ENCODE measurements at regions not wholly inside any gene's neighbourhood (a gene's known extent, or its start where the extent isn't known, plus 50 kb on each side); places are given as distances from the start of the nearest gene placed in this dataset.
A peak's percentile ranks its signal among the peaks of the same experiment; 100 is the strongest.

DNA sequence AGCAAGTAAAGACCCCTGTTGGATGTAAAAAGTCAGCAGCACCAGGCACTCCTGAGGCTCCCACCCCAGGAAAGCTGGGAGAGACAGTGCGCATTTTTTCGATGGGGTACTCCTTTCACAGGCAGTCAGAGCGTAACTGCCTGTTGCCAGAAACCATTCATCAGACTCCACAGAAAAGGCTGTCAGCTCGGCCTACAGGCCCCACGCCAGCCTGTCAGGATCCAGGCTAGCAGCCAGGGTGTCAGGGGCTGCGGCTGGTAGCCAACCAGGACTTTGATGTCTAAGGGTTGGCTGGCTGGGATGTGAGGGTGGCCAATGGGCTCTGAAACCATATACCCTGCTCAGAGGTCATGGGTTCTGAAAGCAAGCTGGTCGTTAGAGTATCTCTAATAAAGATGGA lies 164.5 kb downstream of the WNT5A start (continued):
- no peak for TF ChIP-seq RBM22 (IDR thresholded peaks at IDR 0.05; ENCODE audit: low read depth, low read length, poor library complexity, severe bottlenecking)
- TF ChIP-seq STAT6 (CRISPR knock-in tag; IDR thresholded peaks at IDR 0.05): no peak

DNA sequence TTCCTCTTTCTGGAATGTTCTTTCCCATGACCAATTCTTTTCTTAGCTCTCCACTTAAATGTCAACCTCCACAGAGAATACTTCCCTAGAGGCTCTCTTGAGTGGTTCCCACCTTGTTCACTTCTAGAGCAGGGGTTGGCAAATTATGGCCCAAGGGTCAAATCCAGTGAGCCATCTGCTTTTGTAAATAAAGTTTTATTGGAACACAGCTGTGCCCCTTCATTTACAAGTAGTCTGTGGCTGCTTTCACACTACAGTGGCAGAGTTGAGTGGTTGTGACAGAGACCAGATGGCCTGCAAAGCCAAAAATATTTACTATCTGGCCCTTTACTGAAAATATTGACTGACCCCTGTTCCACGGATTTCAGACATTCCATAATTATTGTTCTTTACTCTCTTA lies 166.2 kb downstream of the WNT5A start:
- H3K27me3 ChIP-seq (ENCODE audit: control insufficient read depth in 2 of 2, insufficient read depth in 2 of 2, low read length in 2 of 2): no peaks in the 10 kb centered on the region
- H4K20me1 ChIP-seq (replicated peaks; ENCODE audit: control insufficient read depth, insufficient read depth, low read length): no peaks in the 10 kb centered on the region
- FAIRE-seq (no peak), ATAC-seq (no peak), DNase-seq (ENCODE audit: extremely low read depth in 1 of 4, low spot score in 3 of 4) (no peak)
- 0% methylated on average over 1 of the region's 1 CpG for WGBS (ENCODE audit: insufficient coverage, low coverage, missing lambda C conversion rate)
- CTCF ChIA-PET (ENCODE audit: low intra/inter-chr PET ratio): no interaction called here
- in situ Hi-C loops (cut with MboI): no loop called here
- H3K4me1 ChIP-seq (replicated peaks in 1 of 2; ENCODE audit: control insufficient read depth in 2 of 2, insufficient read depth in 2 of 2, low read length in 2 of 2): no peaks in the 10 kb centered on the region
- H3K9ac ChIP-seq (ENCODE audit: insufficient read depth in 1 of 2, low read depth in 2 of 2, low read length in 2 of 2): no peak overlapping the region
- no peak overlapping the region for H3K27ac ChIP-seq (ENCODE audit: extremely low read depth, low read depth, low read length)
- BruUV-seq (replicated peaks): no TSS peak
- H3K9me1 ChIP-seq (ENCODE audit: control insufficient read depth, insufficient read depth, low read length): no peaks in the 10 kb centered on the region
- no peaks in the 10 kb centered on the region for H3K79me2 ChIP-seq (ENCODE audit: control insufficient read depth, insufficient read depth, low read length)
- H2AFZ ChIP-seq (ENCODE audit: low read depth, low read length): no peak overlapping the region
- H3K36me3 ChIP-seq (ENCODE audit: control insufficient read depth, insufficient read depth, low read length): no peaks in the 10 kb centered on the region
- POLR2A ChIA-PET: no interaction called here
- TF ChIP-seq, protein P1, sequence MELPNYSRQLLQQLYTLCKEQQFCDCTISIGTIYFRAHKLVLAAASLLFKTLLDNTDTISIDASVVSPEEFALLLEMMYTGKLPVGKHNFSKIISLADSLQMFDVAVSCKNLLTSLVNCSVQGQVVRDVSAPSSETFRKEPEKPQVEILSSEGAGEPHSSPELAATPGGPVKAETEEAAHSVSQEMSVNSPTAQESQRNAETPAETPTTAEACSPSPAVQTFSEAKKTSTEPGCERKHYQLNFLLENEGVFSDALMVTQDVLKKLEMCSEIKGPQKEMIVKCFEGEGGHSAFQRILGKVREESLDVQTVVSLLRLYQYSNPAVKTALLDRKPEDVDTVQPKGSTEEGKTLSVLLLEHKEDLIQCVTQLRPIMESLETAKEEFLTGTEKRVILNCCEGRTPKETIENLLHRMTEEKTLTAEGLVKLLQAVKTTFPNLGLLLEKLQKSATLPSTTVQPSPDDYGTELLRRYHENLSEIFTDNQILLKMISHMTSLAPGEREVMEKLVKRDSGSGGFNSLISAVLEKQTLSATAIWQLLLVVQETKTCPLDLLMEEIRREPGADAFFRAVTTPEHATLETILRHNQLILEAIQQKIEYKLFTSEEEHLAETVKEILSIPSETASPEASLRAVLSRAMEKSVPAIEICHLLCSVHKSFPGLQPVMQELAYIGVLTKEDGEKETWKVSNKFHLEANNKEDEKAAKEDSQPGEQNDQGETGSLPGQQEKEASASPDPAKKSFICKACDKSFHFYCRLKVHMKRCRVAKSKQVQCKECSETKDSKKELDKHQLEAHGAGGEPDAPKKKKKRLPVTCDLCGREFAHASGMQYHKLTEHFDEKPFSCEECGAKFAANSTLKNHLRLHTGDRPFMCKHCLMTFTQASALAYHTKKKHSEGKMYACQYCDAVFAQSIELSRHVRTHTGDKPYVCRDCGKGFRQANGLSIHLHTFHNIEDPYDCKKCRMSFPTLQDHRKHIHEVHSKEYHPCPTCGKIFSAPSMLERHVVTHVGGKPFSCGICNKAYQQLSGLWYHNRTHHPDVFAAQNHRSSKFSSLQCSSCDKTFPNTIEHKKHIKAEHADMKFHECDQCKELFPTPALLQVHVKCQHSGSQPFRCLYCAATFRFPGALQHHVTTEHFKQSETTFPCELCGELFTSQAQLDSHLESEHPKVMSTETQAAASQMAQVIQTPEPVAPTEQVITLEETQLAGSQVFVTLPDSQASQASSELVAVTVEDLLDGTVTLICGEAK (IDR thresholded peaks at IDR 0.05): peak; percentile 63; the same call in 1 of the 2 replicates
- TF ChIP-seq, protein P1 (CRISPR knock-in tag; IDR thresholded peaks at IDR 0.05): no peak
- no peak for TF ChIP-seq ZNF584 (CRISPR knock-in tag; IDR thresholded peaks at IDR 0.05; ENCODE audit: low read depth)
- no peak overlapping the region for H3K4me3 ChIP-seq
- no peaks in the 10 kb centered on the region for H3K9me3 ChIP-seq (replicated peaks; ENCODE audit: control insufficient read depth, insufficient read depth, low read depth, low read length)
- intact Hi-C loops (cut with micrococcal nuclease): no loop called here
- no peak overlapping the region for H3K4me2 ChIP-seq (ENCODE audit: insufficient read depth, low read length)
